ENCODE measurements at regions not wholly inside any gene's neighbourhood (a gene's known extent, or its start where the extent isn't known, plus 50 kb on each side); places are given as distances from the start of the nearest gene placed in this dataset.

DNA sequence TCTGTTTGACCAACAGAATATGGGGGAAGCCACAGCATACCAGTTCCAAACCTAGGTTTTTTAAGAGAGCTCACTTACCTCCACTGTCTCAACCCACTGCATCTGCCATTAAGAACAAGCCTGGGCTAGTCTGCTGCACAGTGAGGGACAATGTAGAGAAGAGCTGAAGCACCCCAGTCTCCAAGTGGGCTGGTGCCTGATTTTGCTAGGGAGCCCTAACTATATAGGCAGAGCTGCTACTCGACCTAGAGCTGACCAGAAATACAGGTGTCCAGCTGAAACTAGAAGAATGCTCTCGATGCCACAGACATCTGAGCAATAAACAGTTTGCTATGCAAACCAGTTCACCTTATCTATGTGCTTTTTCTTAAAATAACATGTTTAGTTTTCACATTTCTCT lies 106.9 kb upstream of the BET1 start:
- no peaks in the 10 kb centered on the region for H3K79me2 ChIP-seq (ENCODE audit: control insufficient read depth, insufficient read depth, low read length)
- CTCF ChIA-PET (ENCODE audit: low intra/inter-chr PET ratio), result no interaction called here
- H3K4me1 ChIP-seq (replicated peaks in 1 of 2; ENCODE audit: control insufficient read depth in 2 of 2, insufficient read depth in 2 of 2, low read length in 2 of 2), result no peaks in the 10 kb centered on the region
- DNase-seq (ENCODE audit: extremely low read depth in 1 of 4, low spot score in 3 of 4) (no peak), FAIRE-seq (no peak), ATAC-seq (peak; percentile 58)
- H2AFZ ChIP-seq (ENCODE audit: low read depth, low read length), result no peak overlapping the region
- intact Hi-C loops (cut with micrococcal nuclease) (no loop called here), in situ Hi-C loops (cut with MboI) (no loop called here)
- WGBS (ENCODE audit: insufficient coverage, low coverage, missing lambda C conversion rate), result 0% methylated on average over 2 of the region's 2 CpGs
- H3K27me3 ChIP-seq (ENCODE audit: control insufficient read depth in 2 of 2, insufficient read depth in 2 of 2, low read length in 2 of 2), result no peaks in the 10 kb centered on the region
- no TSS peak for BruUV-seq (replicated peaks)
- POLR2A ChIA-PET, result no interaction called here
- no peaks in the 10 kb centered on the region for H3K9me3 ChIP-seq (replicated peaks; ENCODE audit: control insufficient read depth, insufficient read depth, low read depth, low read length)
- H3K9me1 ChIP-seq (ENCODE audit: control insufficient read depth, insufficient read depth, low read length), result no peaks in the 10 kb centered on the region
- no peak overlapping the region for H3K4me3 ChIP-seq
- no peak overlapping the region for H3K27ac ChIP-seq (ENCODE audit: extremely low read depth, low read depth, low read length)
- H3K4me2 ChIP-seq (ENCODE audit: insufficient read depth, low read length), result no peak overlapping the region
- no peaks in the 10 kb centered on the region for H4K20me1 ChIP-seq (replicated peaks; ENCODE audit: control insufficient read depth, insufficient read depth, low read length)
- no peaks in the 10 kb centered on the region for H3K36me3 ChIP-seq (ENCODE audit: control insufficient read depth, insufficient read depth, low read length)
- H3K9ac ChIP-seq (ENCODE audit: insufficient read depth in 1 of 2, low read depth in 2 of 2, low read length in 2 of 2), result no peak overlapping the region
- no peak for TF ChIP-seq ZBTB8A (IDR thresholded peaks at IDR 0.05; ENCODE audit: partially characterized antibody)
- TF ChIP-seq CHD2 (IDR thresholded peaks at IDR 0.05; ENCODE audit: low read depth, low read length), result no peak
- TF ChIP-seq, protein P1, sequence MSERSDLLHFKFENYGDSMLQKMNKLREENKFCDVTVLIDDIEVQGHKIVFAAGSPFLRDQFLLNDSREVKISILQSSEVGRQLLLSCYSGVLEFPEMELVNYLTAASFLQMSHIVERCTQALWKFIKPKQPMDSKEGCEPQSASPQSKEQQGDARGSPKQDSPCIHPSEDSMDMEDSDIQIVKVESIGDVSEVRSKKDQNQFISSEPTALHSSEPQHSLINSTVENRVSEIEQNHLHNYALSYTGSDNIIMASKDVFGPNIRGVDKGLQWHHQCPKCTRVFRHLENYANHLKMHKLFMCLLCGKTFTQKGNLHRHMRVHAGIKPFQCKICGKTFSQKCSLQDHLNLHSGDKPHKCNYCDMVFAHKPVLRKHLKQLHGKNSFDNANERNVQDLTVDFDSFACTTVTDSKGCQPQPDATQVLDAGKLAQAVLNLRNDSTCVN (CRISPR knock-in tag; IDR thresholded peaks at IDR 0.05), result no peak
- no peak for TF ChIP-seq ZNF766 (CRISPR knock-in tag; conservative IDR thresholded peaks at IDR 0.05)
- no peak for TF ChIP-seq ELF4 (CRISPR knock-in tag; IDR thresholded peaks at IDR 0.05)
- TF ChIP-seq MBD1 (CRISPR knock-in tag; IDR thresholded peaks at IDR 0.05), result no peak
- no peak for TF ChIP-seq U2AF1 (optimal IDR thresholded peaks at IDR 0.05; ENCODE audit: low read depth, low read length)
- TF ChIP-seq E2F3 (CRISPR knock-in tag; IDR thresholded peaks at IDR 0.05), result no peak
- TF ChIP-seq TCF3 (CRISPR knock-in tag; IDR thresholded peaks at IDR 0.05), result no peak
- TF ChIP-seq ZNF41 (CRISPR knock-in tag; conservative IDR thresholded peaks at IDR 0.05), result no peak
- no peak for TF ChIP-seq FOXA3 (CRISPR knock-in tag; conservative IDR thresholded peaks at IDR 0.05 in 1 of 2, IDR thresholded peaks at IDR 0.05 in 1 of 2)
- TF ChIP-seq TEAD1 (CRISPR knock-in tag; IDR thresholded peaks at IDR 0.05), result no peak
- TF ChIP-seq ZNF146 (CRISPR knock-in tag; IDR thresholded peaks at IDR 0.05; ENCODE audit: unreplicated experiment), result no peak
- TF ChIP-seq ZBTB43 (CRISPR knock-in tag; IDR thresholded peaks at IDR 0.05), result no peak
- no peak for TF ChIP-seq CUX1 (CRISPR knock-in tag; IDR thresholded peaks at IDR 0.05)
